A549 (cell line): ENCODE measurements at regions not wholly inside any gene's neighbourhood (a gene's known extent, or its start where the extent isn't known, plus 50 kb on each side); places are given as distances from the start of the nearest gene placed in this dataset.

ENCODE experiments used
- ATAC-seq, 2 experiments: fragments of 200-7000 bp in 1 of 2; fragments of >200 bp in 1 of 2; cut with Nextera tagmentation in 1 of 2; cut with Tn5 transposase in 1 of 2; 3 replicates each; pipeline versions ENCODE4 v1.8.0 to v1.9.1; 2018 to 2020; ENCODE audit warnings: mild to moderate bottlenecking in 1 of 2, moderate library complexity in 1 of 2
- CTCF ChIA-PET: fragments of 300-600 bp; sonication (Branson Sonifier 250); formaldehyde crosslinking; extraction: SDS; loops from one replicate; lab custom pipeline; 2021; ENCODE audit warnings: antibody characterized with exemption, inconsistent platforms; lab: Yijun Ruan, JAX
- POLR2A ChIA-PET: fragments of 350-600 bp; formaldehyde crosslinking; extraction: SDS; loops from one replicate; lab custom pipeline; 2021; ENCODE audit warnings: antibody characterized with exemption, inconsistent platforms; lab: Yijun Ruan, JAX
- DNase-seq, 2 experiments: peaks; one replicate each; pipeline versions ENCODE4 v3.0.0 to v3.0.0-alpha.2; 2011 to 2016; ENCODE audit warnings: low read depth in 1 of 2, low spot score in 1 of 2
- FAIRE-seq: peaks from 2 replicates; lab custom pipeline; 2011; peaks lifted over from hg19 to GRCh38; lab: Jason Lieb, UNC
- H3K27ac ChIP-seq, 2 experiments: fragments of >200 bp; sonication (Bioruptor Twin); formaldehyde crosslinking; 3 replicates each; pipeline ENCODE4 v1.5.1; 2016 to 2017
- H3K4me1 ChIP-seq: fragments of >200 bp; sonication (Bioruptor Twin); formaldehyde crosslinking; 3 replicates; pipeline ENCODE4 v1.6.1; 2016
- H3K4me2 ChIP-seq: fragments of >200 bp; sonication (Bioruptor Twin); formaldehyde crosslinking; 3 replicates; pipeline ENCODE4 v1.6.1; 2016
- H3K4me3 ChIP-seq: fragments of >200 bp; sonication (Bioruptor Twin); formaldehyde crosslinking; 3 replicates; pipeline ENCODE4 v1.5.1; 2016
- H3K9me3 ChIP-seq: fragments of >200 bp; sonication (Bioruptor Twin); formaldehyde crosslinking; 3 replicates; pipeline ENCODE4 v1.6.1; 2016
- BHLHE40 ChIP-seq: IDR thresholded peaks from 2 replicates; pipeline ENCODE4 v1.6.1; 2012; ENCODE audit warnings: low read depth, low read length, inconsistent platforms
- CHD2 ChIP-seq: fragments of 150-350 bp; IDR thresholded peaks from 2 replicates; pipeline ENCODE4 v1.6.1; 2014; ENCODE audit warnings: low read length; ENCODE audit not compliant: partially characterized antibody
- CHD4 ChIP-seq: fragments of 200-600 bp; sonication (generic); IDR thresholded peaks from 2 replicates; pipeline ENCODE4 v1.6.1; 2016; ENCODE audit warnings: antibody characterized with exemption, mild to moderate bottlenecking, borderline replicate concordance
- CTCF ChIP-seq: fragments of >200 bp; sonication (Bioruptor Twin); formaldehyde crosslinking; IDR thresholded peaks from 3 replicates; pipeline ENCODE4 v1.5.1; 2016
- EHF ChIP-seq: fragments of 250-450 bp; sonication (Bioruptor Pico); IDR thresholded peaks from 2 replicates; pipeline ENCODE4 v1.5.0; 2020; ENCODE audit warnings: mild to moderate bottlenecking
- EP300 ChIP-seq, 2 experiments: fragments of >200 bp; sonication (Bioruptor Twin); formaldehyde crosslinking; IDR thresholded peaks; 2 replicates in 1 of 2; 3 replicates in 1 of 2; pipeline ENCODE4 v1.6.1; 2016 to 2017
- FOSL2 ChIP-seq, 2 experiments: fragments of 450-650 bp in 1 of 2; fragments of >200 bp in 1 of 2; sonication (Bioruptor Twin) in 1 of 2; formaldehyde crosslinking; IDR thresholded peaks; 2 replicates each; pipeline versions ENCODE4 v1.5.0 to v1.6.1; 2016 to 2020; ENCODE audit warnings: mild to moderate bottlenecking in 1 of 2, moderate library complexity in 1 of 2
- FOXS1 ChIP-seq: fragments of 250-450 bp; sonication (Bioruptor Pico); IDR thresholded peaks from 2 replicates; pipeline ENCODE4 v1.5.0; 2020; ENCODE audit warnings: mild to moderate bottlenecking, moderate library complexity
- HDAC2 ChIP-seq: fragments of 200-600 bp; sonication (generic); IDR thresholded peaks from 2 replicates; pipeline ENCODE4 v1.6.1; 2016
- HOXA7 ChIP-seq: fragments of 250-450 bp; sonication (Bioruptor Pico); IDR thresholded peaks from 2 replicates; pipeline ENCODE4 v1.5.0; 2020; ENCODE audit warnings: mild to moderate bottlenecking, moderate library complexity
- HOXB13 ChIP-seq: fragments of 250-450 bp; sonication (Bioruptor Pico); IDR thresholded peaks from 2 replicates; pipeline ENCODE4 v1.5.0; 2020; ENCODE audit warnings: low read depth, mild to moderate bottlenecking, moderate library complexity
- MAZ ChIP-seq: fragments of 150-350 bp; IDR thresholded peaks from 2 replicates; pipeline ENCODE4 v1.6.1; 2014; ENCODE audit warnings: antibody characterized with exemption, low read depth, low read length, borderline replicate concordance
- NFE2L2 ChIP-seq: fragments of 150-350 bp; conservative IDR thresholded peaks from 2 replicates; pipeline ENCODE4 v1.6.1; 2014; ENCODE audit warnings: low read length
- NPAS2 ChIP-seq: fragments of 250-450 bp; sonication (Bioruptor Pico); IDR thresholded peaks from 2 replicates; pipeline ENCODE4 v1.8.0; 2022; ENCODE audit warnings: mild to moderate bottlenecking, moderate library complexity, borderline replicate concordance
- POLR2A ChIP-seq: IDR thresholded peaks from 2 replicates; pipeline ENCODE4 v1.6.1; 2012; ENCODE audit warnings: mild to moderate bottlenecking, low read length
- RFX5 ChIP-seq: fragments of 450-650 bp; IDR thresholded peaks from 2 replicates; pipeline ENCODE4 v1.7.1; 2014; ENCODE audit warnings: antibody characterized with exemption, mild to moderate bottlenecking, moderate library complexity
- SMC3 ChIP-seq: fragments of >200 bp; sonication (Bioruptor Twin); formaldehyde crosslinking; IDR thresholded peaks from 3 replicates; pipeline ENCODE4 v1.6.1; 2018; ENCODE audit warnings: inconsistent platforms
- TP53 ChIP-seq: fragments of 250-450 bp; sonication (Bioruptor Pico); IDR thresholded peaks from 2 replicates; pipeline ENCODE4 v1.5.0; 2021; ENCODE audit warnings: mild to moderate bottlenecking, moderate library complexity
- USF2 ChIP-seq: fragments of 450-650 bp; IDR thresholded peaks from 2 replicates; pipeline ENCODE4 v1.6.1; 2014; ENCODE audit warnings: antibody characterized with exemption
- WGBS: methylation state at CpG from one replicate; pipeline ENCODE4 v1.1.6; 2017; ENCODE audit errors: missing lambda C conversion rate; 5-methylcytosine and 5-hydroxymethylcytosine counted together
- TF ChIP-seq, protein P1 (sequence below): IDR thresholded peaks from 2 replicates; pipeline ENCODE4 v1.6.1; 2012
- TF ChIP-seq, protein P2 (sequence below): IDR thresholded peaks from 2 replicates; pipeline ENCODE4 v1.6.1; 2012

DNA sequence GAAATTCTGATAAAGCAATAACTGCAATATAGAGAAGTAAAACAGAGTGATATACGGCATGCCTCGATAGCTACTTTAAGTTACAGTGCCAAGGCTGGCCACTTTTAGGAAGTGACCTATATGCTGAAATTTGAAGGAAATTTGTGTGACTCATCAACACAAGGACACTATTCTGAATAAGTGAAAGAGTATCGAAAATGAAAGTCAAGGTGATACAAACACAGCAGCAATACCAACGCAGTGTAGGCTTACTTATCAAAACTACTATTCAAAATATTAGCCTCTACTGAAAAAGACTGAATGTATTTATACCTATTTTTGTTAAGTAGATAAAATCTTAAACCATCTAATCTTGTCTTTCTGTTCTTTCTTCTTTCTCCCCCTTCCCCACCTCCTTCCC is 459.9 kb upstream of the GNPDA2 start:
- ChIA-PET CTCF (no interaction called here), POLR2A (no interaction called here)
- Histone ChIP-seq H3K4me2 (no peak overlapping the region), H3K9me3 (no peaks in the 10 kb centered on the region), H3K4me1 (no peaks in the 10 kb centered on the region), H3K27ac (no peak overlapping the region), H3K4me3 (no peak overlapping the region)
- no peak for DNase-seq
- no peak for ATAC-seq
- WGBS = 5% methylated on average over 4 of the region's 4 CpGs
- FAIRE-seq = no peak
- TF ChIP-seq HOXA7 = no peak
- TF ChIP-seq EP300 (IDR thresholded peaks at IDR 0.05) = no peak
- no peak for TF ChIP-seq RFX5
- TF ChIP-seq FOSL2 (IDR thresholded peaks at IDR 0.05) = no peak
- TF ChIP-seq FOSL2 (CRISPR knock-in tag; IDR thresholded peaks at IDR 0.05) = no peak
- no peak for TF ChIP-seq POLR2A
- TF ChIP-seq, protein P1, sequence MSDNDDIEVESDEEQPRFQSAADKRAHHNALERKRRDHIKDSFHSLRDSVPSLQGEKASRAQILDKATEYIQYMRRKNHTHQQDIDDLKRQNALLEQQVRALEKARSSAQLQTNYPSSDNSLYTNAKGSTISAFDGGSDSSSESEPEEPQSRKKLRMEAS = no peak
- no peak for TF ChIP-seq MAZ
- TF ChIP-seq SMC3 = no peak
- TF ChIP-seq CHD4 = no peak
- TF ChIP-seq, protein P2, sequence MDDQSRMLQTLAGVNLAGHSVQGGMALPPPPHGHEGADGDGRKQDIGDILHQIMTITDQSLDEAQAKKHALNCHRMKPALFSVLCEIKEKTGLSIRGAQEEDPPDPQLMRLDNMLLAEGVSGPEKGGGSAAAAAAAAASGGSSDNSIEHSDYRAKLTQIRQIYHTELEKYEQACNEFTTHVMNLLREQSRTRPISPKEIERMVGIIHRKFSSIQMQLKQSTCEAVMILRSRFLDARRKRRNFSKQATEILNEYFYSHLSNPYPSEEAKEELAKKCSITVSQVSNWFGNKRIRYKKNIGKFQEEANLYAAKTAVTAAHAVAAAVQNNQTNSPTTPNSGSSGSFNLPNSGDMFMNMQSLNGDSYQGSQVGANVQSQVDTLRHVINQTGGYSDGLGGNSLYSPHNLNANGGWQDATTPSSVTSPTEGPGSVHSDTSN = no peak

DNA sequence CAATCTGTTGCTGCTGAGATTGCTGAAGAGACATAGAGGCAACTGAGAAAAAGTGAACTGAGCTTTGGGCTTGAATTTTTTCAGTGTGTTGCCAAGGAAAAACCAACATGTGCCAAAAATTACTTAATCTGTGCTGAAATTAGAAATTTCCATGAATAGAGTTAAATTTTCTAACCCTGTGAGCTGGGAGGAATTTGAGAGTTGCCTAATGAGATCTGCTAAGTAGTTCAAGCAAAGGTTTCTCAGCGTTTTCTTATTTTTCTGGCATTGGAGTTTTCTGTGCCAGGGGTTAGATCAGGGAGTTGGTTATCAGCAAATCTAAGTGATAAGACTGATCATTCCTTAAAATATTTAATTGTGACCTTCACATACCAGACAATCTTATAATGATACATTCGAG is 457.5 kb upstream of the GNPDA2 start:
- Histone ChIP-seq H3K27ac (no peak overlapping the region), H3K9me3 (no peaks in the 10 kb centered on the region), H3K4me2 (no peak overlapping the region), H3K4me3 (no peak overlapping the region), H3K4me1 (no peaks in the 10 kb centered on the region)
- FAIRE-seq = no peak
- 2% methylated on average over 2 of the region's 2 CpGs for WGBS
- no peak for ATAC-seq
- DNase-seq = no peak
- TF ChIP-seq EP300 (IDR thresholded peaks at IDR 0.05) (no peak), POLR2A (no peak), CHD2 (no peak)
- POLR2A ChIA-PET = no interaction called here
- CTCF ChIA-PET = no interaction called here

DNA sequence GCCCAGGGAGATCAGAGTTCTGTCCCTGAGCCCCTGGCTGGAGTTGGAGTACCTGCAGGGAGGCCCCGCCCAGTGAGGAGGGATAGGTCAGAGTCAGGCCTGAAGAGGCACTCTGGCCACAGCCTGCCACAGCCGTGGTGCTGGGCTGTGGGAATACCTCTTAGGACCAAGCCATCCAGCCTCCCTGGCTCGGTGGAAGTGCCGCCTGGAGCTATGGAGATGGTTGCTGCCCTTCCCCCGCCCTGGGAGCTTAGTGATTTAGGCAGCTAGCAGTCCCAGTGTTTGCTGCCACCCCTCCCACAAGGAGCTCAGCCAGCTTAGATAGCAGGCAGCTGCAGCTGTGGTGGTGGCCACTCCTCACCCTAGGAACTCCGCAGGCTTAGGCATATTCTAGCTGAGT is 446.3 kb upstream of the GNPDA2 start:
- WGBS = 17% methylated on average over 6 of the region's 6 CpGs
- Histone ChIP-seq H3K4me2 (no peak overlapping the region), H3K4me3 (no peak overlapping the region), H3K27ac (no peak overlapping the region), H3K9me3 (no peaks in the 10 kb centered on the region), H3K4me1 (no peaks in the 10 kb centered on the region)
- FAIRE-seq (no peak), ATAC-seq (no peak), DNase-seq (no peak)
- ChIA-PET CTCF (no interaction called here), POLR2A (no interaction called here)
- TF ChIP-seq USF2 = no peak

DNA sequence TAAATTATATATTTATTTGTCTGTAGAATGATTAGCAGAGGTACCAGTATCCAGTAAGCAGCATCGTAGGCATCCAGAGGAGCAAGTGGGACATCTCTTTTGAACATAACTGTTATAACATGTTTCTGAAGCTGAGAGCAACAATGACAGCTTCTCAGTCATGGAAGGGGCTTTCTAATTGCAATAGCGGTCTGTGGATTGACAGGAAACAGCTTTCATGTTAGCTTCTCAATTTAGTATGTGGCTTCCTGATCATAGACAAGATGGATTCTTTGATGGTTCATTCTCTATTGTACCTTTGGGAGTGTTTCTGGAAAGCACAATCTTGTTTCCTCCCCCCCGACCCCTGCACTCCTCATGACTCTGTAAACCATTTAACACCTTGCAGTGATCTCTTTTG is 434.6 kb upstream of the GNPDA2 start:
- ATAC-seq = no peak
- Histone ChIP-seq H3K4me2 (no peak overlapping the region), H3K27ac (no peak overlapping the region), H3K4me1 (no peaks in the 10 kb centered on the region), H3K4me3 (no peak overlapping the region), H3K9me3 (no peaks in the 10 kb centered on the region)
- TF ChIP-seq POLR2A (no peak), HDAC2 (no peak), HOXB13 (CRISPR knock-in tag) (no peak), CTCF (no peak), NPAS2 (CRISPR knock-in tag) (no peak), FOXS1 (CRISPR knock-in tag) (no peak), EP300 (IDR thresholded peaks at IDR 0.05) (no peak), TP53 (no peak), EHF (CRISPR knock-in tag) (no peak), SMC3 (no peak), BHLHE40 (no peak), NFE2L2 (no peak)
- no peak for DNase-seq
- FAIRE-seq = no peak
- 0% methylated on average over 3 of the region's 3 CpGs for WGBS
- CTCF ChIA-PET = no interaction called here
- POLR2A ChIA-PET = no interaction called here
